ENCODE measurements at regions not wholly inside any gene's neighbourhood (a gene's known extent, or its start where the extent isn't known, plus 50 kb on each side); places are given as distances from the start of the nearest gene placed in this dataset.

DNA sequence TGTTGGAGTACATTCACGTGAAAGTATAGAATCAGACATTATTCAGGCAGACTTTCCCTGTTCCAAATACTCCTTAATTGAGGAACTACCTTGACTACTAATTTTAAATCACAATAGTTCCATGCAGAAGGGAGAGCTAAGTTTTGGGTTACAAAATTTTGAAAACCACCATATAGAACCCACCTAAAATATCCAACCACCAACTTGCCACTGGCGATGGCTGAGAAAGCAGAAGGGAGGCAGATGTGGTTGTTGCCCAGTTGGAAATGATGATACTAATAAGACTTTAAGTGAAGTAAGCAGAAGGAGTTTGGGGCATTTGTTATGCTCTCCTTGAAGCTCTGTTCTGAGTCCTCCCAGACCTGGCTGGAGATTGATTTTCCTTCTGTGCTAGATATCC is 190.7 kb downstream of the HLX start:
- TF ChIP-seq, protein P1, sequence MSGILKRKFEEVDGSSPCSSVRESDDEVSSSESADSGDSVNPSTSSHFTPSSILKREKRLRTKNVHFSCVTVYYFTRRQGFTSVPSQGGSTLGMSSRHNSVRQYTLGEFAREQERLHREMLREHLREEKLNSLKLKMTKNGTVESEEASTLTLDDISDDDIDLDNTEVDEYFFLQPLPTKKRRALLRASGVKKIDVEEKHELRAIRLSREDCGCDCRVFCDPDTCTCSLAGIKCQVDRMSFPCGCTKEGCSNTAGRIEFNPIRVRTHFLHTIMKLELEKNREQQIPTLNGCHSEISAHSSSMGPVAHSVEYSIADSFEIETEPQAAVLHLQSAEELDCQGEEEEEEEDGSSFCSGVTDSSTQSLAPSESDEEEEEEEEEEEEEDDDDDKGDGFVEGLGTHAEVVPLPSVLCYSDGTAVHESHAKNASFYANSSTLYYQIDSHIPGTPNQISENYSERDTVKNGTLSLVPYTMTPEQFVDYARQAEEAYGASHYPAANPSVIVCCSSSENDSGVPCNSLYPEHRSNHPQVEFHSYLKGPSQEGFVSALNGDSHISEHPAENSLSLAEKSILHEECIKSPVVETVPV (CRISPR knock-in tag; IDR thresholded peaks at IDR 0.05): no peak
- TF ChIP-seq TOX (CRISPR knock-in tag; IDR thresholded peaks at IDR 0.05; ENCODE audit: borderline replicate concordance): no peak
- no peak for TF ChIP-seq BACH2 (CRISPR knock-in tag; IDR thresholded peaks at IDR 0.05; ENCODE audit: borderline replicate concordance)
- TF ChIP-seq ZFP3 (CRISPR knock-in tag; IDR thresholded peaks at IDR 0.05): no peak
- TF ChIP-seq, protein P2, sequence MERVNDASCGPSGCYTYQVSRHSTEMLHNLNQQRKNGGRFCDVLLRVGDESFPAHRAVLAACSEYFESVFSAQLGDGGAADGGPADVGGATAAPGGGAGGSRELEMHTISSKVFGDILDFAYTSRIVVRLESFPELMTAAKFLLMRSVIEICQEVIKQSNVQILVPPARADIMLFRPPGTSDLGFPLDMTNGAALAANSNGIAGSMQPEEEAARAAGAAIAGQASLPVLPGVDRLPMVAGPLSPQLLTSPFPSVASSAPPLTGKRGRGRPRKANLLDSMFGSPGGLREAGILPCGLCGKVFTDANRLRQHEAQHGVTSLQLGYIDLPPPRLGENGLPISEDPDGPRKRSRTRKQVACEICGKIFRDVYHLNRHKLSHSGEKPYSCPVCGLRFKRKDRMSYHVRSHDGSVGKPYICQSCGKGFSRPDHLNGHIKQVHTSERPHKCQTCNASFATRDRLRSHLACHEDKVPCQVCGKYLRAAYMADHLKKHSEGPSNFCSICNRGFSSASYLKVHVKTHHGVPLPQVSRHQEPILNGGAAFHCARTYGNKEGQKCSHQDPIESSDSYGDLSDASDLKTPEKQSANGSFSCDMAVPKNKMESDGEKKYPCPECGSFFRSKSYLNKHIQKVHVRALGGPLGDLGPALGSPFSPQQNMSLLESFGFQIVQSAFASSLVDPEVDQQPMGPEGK (CRISPR knock-in tag; IDR thresholded peaks at IDR 0.05; ENCODE audit: borderline replicate concordance): no peak
- no peak for TF ChIP-seq ZFP30 (CRISPR knock-in tag; IDR thresholded peaks at IDR 0.05)
